NCI-H1092 treated with DMSO at 0.1 percent for 48 hours (cell line): ENCODE measurements at regions not wholly inside any gene's neighbourhood (a gene's known extent, or its start where the extent isn't known, plus 50 kb on each side); places are given as distances from the start of the nearest gene placed in this dataset.
"Not testable (repeated sequence)": the region's sequence is repeated elsewhere in the genome, so short reads cannot be mapped to it uniquely, and the experiment has no call there.

Experiments
- DNase-seq: peaks from one replicate; lab custom pipeline; 2025; lab: John Stamatoyannopoulos, UW

GRCh38 chr4:184907810-184908209 lies 82.0 kb upstream of the ACSL1 start:
- DNase-seq, result no peak

- DNase-seq, result no peak
These were observed 85.5 kb upstream of the ACSL1 start for GRCh38 chr4:184911310-184911709.

GRCh38 chr4:184913356-184914143 lies 87.8 kb upstream of the ACSL1 start:
- no peak for DNase-seq

GRCh38 chr4:184918799-184919198 lies 93.0 kb upstream of the ACSL1 start:
- not testable (repeated sequence) for DNase-seq

GRCh38 chr4:184921456-184921855 lies 95.7 kb upstream of the ACSL1 start:
- no peak for DNase-seq

GRCh38 chr4:184922301-184922700 lies 96.0 kb upstream of the HELT start:
- DNase-seq, result no peak

GRCh38 chr4:184924516-184924915 lies 93.8 kb upstream of the HELT start:
- DNase-seq, result no peak

GRCh38 chr4:184929476-184929875 lies 88.8 kb upstream of the HELT start:
- DNase-seq, result no peak

- no peak for DNase-seq
These were observed 88.3 kb upstream of the HELT start for GRCh38 chr4:184930026-184930425.

GRCh38 chr4:184932343-184932742 lies 85.9 kb upstream of the HELT start:
- no peak for DNase-seq

- DNase-seq, result no peak
These were observed 85.0 kb upstream of the HELT start for GRCh38 chr4:184933311-184933710.

GRCh38 chr4:184934184-184934583 lies 84.1 kb upstream of the HELT start:
- no peak for DNase-seq

- DNase-seq, result no peak
These were observed 83.3 kb upstream of the HELT start for GRCh38 chr4:184934961-184935360.

- no peak for DNase-seq
These were observed 82.2 kb upstream of the HELT start for GRCh38 chr4:184936071-184936470.

- DNase-seq, result no peak
These were observed 81.1 kb upstream of the HELT start for GRCh38 chr4:184937030-184937710.

GRCh38 chr4:184937745-184938144 lies 80.5 kb upstream of the HELT start:
- DNase-seq, result peak; percentile 66

- DNase-seq, result no peak
These were observed 79.4 kb upstream of the HELT start for GRCh38 chr4:184938871-184939270.

GRCh38 chr4:184939978-184940377 lies 78.3 kb upstream of the HELT start:
- no peak for DNase-seq

GRCh38 chr4:184940500-184940899 lies 77.8 kb upstream of the HELT start:
- no peak for DNase-seq

- no peak for DNase-seq
These were observed 76.4 kb upstream of the HELT start for GRCh38 chr4:184941671-184942418.

- DNase-seq, result no peak
These were observed 75.6 kb upstream of the HELT start for GRCh38 chr4:184942444-184943425.

GRCh38 chr4:184949020-184949419 lies 69.3 kb upstream of the HELT start:
- DNase-seq, result no peak
